Mucosa of descending colon (tissue), 3 donors: ENCODE measurements at regions not wholly inside any gene's neighbourhood (a gene's known extent, or its start where the extent isn't known, plus 50 kb on each side); places are given as distances from the start of the nearest gene placed in this dataset.

Experiments used
- ATAC-seq: fragments of 200-7000 bp; cut with Tn5 transposase; one replicate; pipeline ENCODE4 v1.9.1; 2020; ENCODE audit warnings: mild to moderate bottlenecking, moderate library complexity
- DNase-seq, 3 donors: peaks; one replicate each; pipeline ENCODE4 v3.0.0-alpha.2; 2020
- H3K36me3 ChIP-seq: fragments of 200-600 bp; one replicate; pipeline ENCODE4 v1.8.0; 2021; ENCODE audit warnings: low read depth, mild to moderate bottlenecking
- H3K4me1 ChIP-seq: fragments of 200-600 bp; one replicate; pipeline ENCODE4 v1.8.0; 2021; ENCODE audit warnings: low read depth, mild to moderate bottlenecking
- H3K4me3 ChIP-seq: fragments of 200-600 bp; one replicate; pipeline ENCODE4 v1.8.0; 2021; ENCODE audit warnings: mild to moderate bottlenecking
- H3K9me3 ChIP-seq: fragments of 200-600 bp; one replicate; pipeline ENCODE4 v1.8.0; 2021; ENCODE audit warnings: mild to moderate bottlenecking
- intact Hi-C, 2 donors: fragments of 100-400 bp; cut with DNase I in 1 of 2; cut with micrococcal nuclease in 1 of 2; formaldehyde crosslinking; loops; one replicate each; pipeline versions ENCODE4 v1.11.0 to v1.11.1; 2022; cut with DNase I, micrococcal nuclease
- TF ChIP-seq, protein P1 (sequence below): fragments of 200-600 bp; IDR thresholded peaks from one replicate; pipeline ENCODE4 v1.8.0; 2022; ENCODE audit warnings: antibody characterized with exemption, mild to moderate bottlenecking
- donor health status: DM: no; HTN: no; CAD: no; lungs with moderate emphysema.
- donor health status: DM: no; HTN: no; CAD: no.
- donor health status: DM: no; HTN: yes; CAD: no.

- intact Hi-C loops: no loop called here
- H3K4me1 ChIP-seq: no peaks in the 10 kb centered on the region
- H3K9me3 ChIP-seq: no peaks in the 10 kb centered on the region
- DNase-seq (no peak), ATAC-seq (no peak)
- no peaks in the 10 kb centered on the region for H3K36me3 ChIP-seq
- TF ChIP-seq, protein P1, sequence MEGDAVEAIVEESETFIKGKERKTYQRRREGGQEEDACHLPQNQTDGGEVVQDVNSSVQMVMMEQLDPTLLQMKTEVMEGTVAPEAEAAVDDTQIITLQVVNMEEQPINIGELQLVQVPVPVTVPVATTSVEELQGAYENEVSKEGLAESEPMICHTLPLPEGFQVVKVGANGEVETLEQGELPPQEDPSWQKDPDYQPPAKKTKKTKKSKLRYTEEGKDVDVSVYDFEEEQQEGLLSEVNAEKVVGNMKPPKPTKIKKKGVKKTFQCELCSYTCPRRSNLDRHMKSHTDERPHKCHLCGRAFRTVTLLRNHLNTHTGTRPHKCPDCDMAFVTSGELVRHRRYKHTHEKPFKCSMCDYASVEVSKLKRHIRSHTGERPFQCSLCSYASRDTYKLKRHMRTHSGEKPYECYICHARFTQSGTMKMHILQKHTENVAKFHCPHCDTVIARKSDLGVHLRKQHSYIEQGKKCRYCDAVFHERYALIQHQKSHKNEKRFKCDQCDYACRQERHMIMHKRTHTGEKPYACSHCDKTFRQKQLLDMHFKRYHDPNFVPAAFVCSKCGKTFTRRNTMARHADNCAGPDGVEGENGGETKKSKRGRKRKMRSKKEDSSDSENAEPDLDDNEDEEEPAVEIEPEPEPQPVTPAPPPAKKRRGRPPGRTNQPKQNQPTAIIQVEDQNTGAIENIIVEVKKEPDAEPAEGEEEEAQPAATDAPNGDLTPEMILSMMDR: no peak
- no peak overlapping the region for H3K4me3 ChIP-seq
Measured at GRCh38 chr10:78288663-78289062, 255.0 kb downstream of the RPS24 start.

GRCh38 chr10:78290131-78290750 lies 256.6 kb downstream of the RPS24 start:
- ATAC-seq: no peak

GRCh38 chr10:78291722-78292121 lies 258.1 kb downstream of the RPS24 start:
- no peaks in the 10 kb centered on the region for H3K4me1 ChIP-seq
- ATAC-seq: no peak
- H3K4me3 ChIP-seq: no peak overlapping the region
- H3K9me3 ChIP-seq: no peaks in the 10 kb centered on the region
- TF ChIP-seq, protein P1: no peak
- DNase-seq: no peak
- no peaks in the 10 kb centered on the region for H3K36me3 ChIP-seq
- intact Hi-C loops: no loop called here

More at GRCh38 chr10:78290131-78290750, 256.6 kb downstream of the RPS24 start:
- no peaks in the 10 kb centered on the region for H3K9me3 ChIP-seq
- no peak overlapping the region for H3K4me3 ChIP-seq
- no peaks in the 10 kb centered on the region for H3K4me1 ChIP-seq
- intact Hi-C loops: no loop called here
- TF ChIP-seq, protein P1: no peak
- DNase-seq: no peak
- no peaks in the 10 kb centered on the region for H3K36me3 ChIP-seq

GRCh38 chr10:78292250-78292981 lies 258.8 kb downstream of the RPS24 start:
- DNase-seq (no peak), ATAC-seq (no peak)
- TF ChIP-seq, protein P1: no peak
- Histone ChIP-seq H3K9me3 (no peaks in the 10 kb centered on the region), H3K36me3 (no peaks in the 10 kb centered on the region), H3K4me1 (no peaks in the 10 kb centered on the region), H3K4me3 (no peak overlapping the region)
- intact Hi-C loops: no loop called here

DNA sequence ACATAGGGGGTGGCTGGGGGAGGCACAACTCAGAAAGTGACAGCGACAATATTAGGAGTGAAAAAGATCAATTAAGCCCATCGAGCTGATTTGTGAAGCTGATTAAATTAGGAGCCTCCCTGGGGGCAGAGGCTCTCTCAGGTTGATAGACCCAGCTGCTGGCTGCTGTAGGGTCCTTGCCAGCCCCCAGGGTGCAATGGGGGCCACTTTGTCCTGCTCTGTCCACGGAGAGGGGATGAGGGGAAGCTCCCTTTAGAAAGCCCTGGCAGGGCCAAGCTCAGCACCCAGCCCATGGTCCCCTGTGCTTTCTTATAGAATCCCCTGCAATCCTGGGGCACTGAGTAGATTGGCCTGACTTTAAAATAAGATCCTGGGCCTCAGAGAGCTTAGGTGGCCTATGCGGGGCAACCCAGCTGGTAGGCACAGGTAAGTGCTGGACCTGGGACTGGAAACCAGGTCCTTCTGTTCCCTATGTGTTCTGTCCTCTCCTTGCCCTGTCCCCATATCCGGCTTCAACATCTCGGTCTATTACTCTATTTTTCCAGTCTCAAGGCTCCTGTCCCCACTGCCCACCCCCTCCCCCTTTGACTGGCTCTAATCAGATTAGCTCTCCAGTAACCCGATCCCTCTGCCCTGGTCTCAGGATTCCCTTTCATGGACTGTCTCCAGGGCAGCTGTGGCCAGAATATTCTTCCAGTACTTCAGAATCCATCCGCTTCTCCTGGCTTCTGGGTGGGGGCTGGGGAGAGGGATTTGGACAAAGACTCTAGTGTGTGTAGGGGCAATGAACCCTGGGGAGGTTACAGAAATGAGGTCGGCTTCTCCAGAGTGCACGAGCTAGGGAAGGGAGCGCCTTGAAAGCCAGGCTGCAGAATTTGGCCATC lies 259.6 kb downstream of the RPS24 start:
- ATAC-seq: no peak
- no peak overlapping the region for H3K4me3 ChIP-seq
- no peaks in the 10 kb centered on the region for H3K9me3 ChIP-seq
- intact Hi-C loops: no loop called here
- H3K36me3 ChIP-seq: no peaks in the 10 kb centered on the region
- TF ChIP-seq, protein P1: no peak
- H3K4me1 ChIP-seq: no peaks in the 10 kb centered on the region
- no peak for DNase-seq
